Kidney (tissue), 13 donors: ENCODE measurements at regions not wholly inside any gene's neighbourhood (a gene's known extent, or its start where the extent isn't known, plus 50 kb on each side); places are given as distances from the start of the nearest gene placed in this dataset.

Experiments
- DNase-seq, 5 donors: peaks; one replicate each; pipeline ENCODE4 v3.0.0-alpha.2; 2013 to 2020
- FAIRE-seq: peaks from 2 replicates; lab custom pipeline; 2012; peaks lifted over from hg19 to GRCh38; lab: Jason Lieb, UNC
- H3K27ac ChIP-seq, 2 donors: one replicate each; pipeline ENCODE4 v1.7.0; 2013; ENCODE audit warnings: low read depth in 2 of 2, low read length in 2 of 2, inconsistent platforms in 1 of 2
- H3K27me3 ChIP-seq: one replicate; pipeline ENCODE4 v1.7.1; 2013; ENCODE audit warnings: low read length, inconsistent platforms; ENCODE audit not compliant: control insufficient read depth, insufficient read depth
- H3K36me3 ChIP-seq, 3 donors: one replicate each; pipeline versions ENCODE4 v1.7.0 to v1.7.1; 2013; ENCODE audit warnings: low read length in 3 of 3, control low read depth in 1 of 3, inconsistent platforms in 1 of 3; ENCODE audit not compliant: insufficient read depth in 3 of 3, control insufficient read depth in 2 of 3
- H3K4me1 ChIP-seq, 3 donors: one replicate each; pipeline versions ENCODE4 v1.7.0 to v1.7.1; 2013; ENCODE audit warnings: low read length in 3 of 3, inconsistent platforms in 1 of 3, low read depth in 1 of 3; ENCODE audit not compliant: control insufficient read depth in 2 of 3, insufficient read depth in 2 of 3
- H3K4me3 ChIP-seq, 3 donors: one replicate each; pipeline versions ENCODE4 v1.7.0 to v1.8.1; 2013; ENCODE audit warnings: low read length in 3 of 3, control low read depth in 1 of 3, inconsistent platforms in 1 of 3
- H3K9ac ChIP-seq, 3 donors: one replicate each; pipeline versions ENCODE4 v1.7.0 to v1.7.1; 2013; ENCODE audit warnings: low read length in 3 of 3, control low read depth in 1 of 3, inconsistent platforms in 1 of 3
- H3K9me3 ChIP-seq, 3 donors: one replicate each; pipeline versions ENCODE4 v1.7.0 to v1.7.1; 2013; ENCODE audit warnings: low read length in 3 of 3, control low read depth in 1 of 3, inconsistent platforms in 1 of 3; ENCODE audit not compliant: control insufficient read depth in 2 of 3, insufficient read depth in 1 of 3
- CTCF ChIP-seq: IDR thresholded peaks from 3 replicates; pipeline ENCODE4 v1.5.1; 2012; ENCODE audit warnings: mild to moderate bottlenecking, moderate library complexity, borderline replicate concordance; ENCODE audit not compliant: insufficient read depth; ENCODE audit errors: extremely low read depth
- intact Hi-C: fragments of 100-400 bp; cut with DNase I; formaldehyde crosslinking; loops from one replicate; pipeline ENCODE4 v1.11.1; 2022
- donor health status: control.
- donor health status: control.
- donor health status: control.
- donor health status: control.
- donor health status: control.
- donor health status: DM: yes; HTN: yes; CAD: no.
- donor health status: Normal renal cell carcinoma (clear cell type).

DNA sequence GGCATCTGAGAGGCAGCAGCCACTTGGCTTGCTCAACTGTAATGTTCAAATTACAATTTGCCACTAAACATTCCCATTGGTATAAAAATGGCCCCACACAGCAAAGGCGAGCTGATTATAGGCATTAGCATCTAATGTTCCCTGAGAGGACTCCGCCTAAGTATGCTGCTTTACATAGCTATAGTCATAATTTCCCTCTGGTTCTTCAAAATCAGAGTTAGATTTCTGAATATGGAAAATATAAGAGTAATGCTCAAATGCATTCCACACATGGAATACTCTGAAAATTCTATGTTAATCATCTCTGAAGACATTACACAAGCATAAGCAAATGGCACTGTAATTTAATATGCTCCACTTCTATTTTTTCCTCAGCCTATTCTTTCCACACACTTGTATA, 83.7 kb upstream of the BTG1 start:
- H3K9me3 ChIP-seq: no peaks in the 10 kb centered on the region
- FAIRE-seq (no peak), DNase-seq (no peak)
- H3K27me3 ChIP-seq: no peaks in the 10 kb centered on the region
- H3K4me3 ChIP-seq: no peak overlapping the region
- intact Hi-C loops: no loop called here
- no peaks in the 10 kb centered on the region for H3K36me3 ChIP-seq
- no peak for TF ChIP-seq CTCF
- no peak overlapping the region for H3K27ac ChIP-seq
- H3K4me1 ChIP-seq: peaks cover 0 to 2% (median 0%) of the 10 kb centered on the region in 3 donors
- no peak overlapping the region for H3K9ac ChIP-seq

- Histone ChIP-seq H3K9ac (no peak overlapping the region), H3K27ac (no peak overlapping the region), H3K36me3 (no peaks in the 10 kb centered on the region), H3K4me1 (peaks cover 0 to 2% (median 0%) of the 10 kb centered on the region in 3 donors), H3K27me3 (no peaks in the 10 kb centered on the region), H3K4me3 (no peak overlapping the region), H3K9me3 (no peaks in the 10 kb centered on the region)
- FAIRE-seq (no peak), DNase-seq (no peak)
- intact Hi-C loops: no loop called here
- TF ChIP-seq CTCF: no peak
Measured at GRCh38 chr12:92226961-92227360, 81.3 kb upstream of the BTG1 start.

- no peak for FAIRE-seq
- peaks cover 0 to 2% (median 0%) of the 10 kb centered on the region in 3 donors for H3K4me1 ChIP-seq
- intact Hi-C loops: no loop called here
Measured at GRCh38 chr12:92226071-92226661, 80.5 kb upstream of the BTG1 start.

More at GRCh38 chr12:92226071-92226661, 80.5 kb upstream of the BTG1 start:
- Histone ChIP-seq H3K36me3 (no peaks in the 10 kb centered on the region), H3K9me3 (no peaks in the 10 kb centered on the region), H3K27ac (no peak overlapping the region), H3K27me3 (no peaks in the 10 kb centered on the region), H3K4me3 (no peak overlapping the region), H3K9ac (no peak overlapping the region)
- TF ChIP-seq CTCF: no peak
- peak in 1 of 5 donors; percentile 55 for DNase-seq
